Esophagus squamous epithelium (tissue), 4 donors: ENCODE measurements at regions not wholly inside any gene's neighbourhood (a gene's known extent, or its start where the extent isn't known, plus 50 kb on each side); places are given as distances from the start of the nearest gene placed in this dataset.

Experiments used
- POLR2A ChIP-seq, 4 donors: fragments of 450-650 bp; IDR thresholded peaks; one replicate each; pipeline ENCODE4 v1.6.1; 2017; ENCODE audit warnings: antibody characterized with exemption in 4 of 4, mild to moderate bottlenecking in 4 of 4, moderate library complexity in 3 of 4
- TF ChIP-seq, protein P1 (sequence below), 6 experiments: fragments of 450-650 bp in 4 of 6; fragments of 200-600 bp in 2 of 6; sonication (generic) in 2 of 6; IDR thresholded peaks; one replicate each; pipeline ENCODE4 v1.5.1; 2016 to 2019; ENCODE audit warnings: antibody characterized with exemption in 6 of 6, mild to moderate bottlenecking in 4 of 6, moderate library complexity in 4 of 6

DNA sequence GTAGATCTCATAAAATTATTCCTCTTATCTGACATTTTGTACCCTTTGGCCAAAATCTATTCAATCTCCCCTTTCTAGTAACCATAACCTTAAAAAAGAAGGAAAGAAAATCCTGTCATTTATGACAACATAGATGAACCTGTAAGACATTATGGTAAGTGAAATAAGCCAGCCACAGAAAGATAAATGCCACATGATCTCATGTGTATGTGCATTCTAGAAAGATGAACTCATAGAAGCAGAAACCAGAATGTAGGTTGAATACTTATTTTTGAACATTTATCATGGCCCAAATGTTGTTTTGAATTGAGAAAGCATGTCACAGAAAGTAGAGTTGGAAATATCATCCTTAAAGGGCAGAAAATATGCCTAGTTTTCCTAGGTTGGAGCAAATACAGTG lies 1053.6 kb downstream of the SLC6A15 start:
- no peak for TF ChIP-seq POLR2A (IDR thresholded peaks at IDR 0.05)
- TF ChIP-seq, protein P1, sequence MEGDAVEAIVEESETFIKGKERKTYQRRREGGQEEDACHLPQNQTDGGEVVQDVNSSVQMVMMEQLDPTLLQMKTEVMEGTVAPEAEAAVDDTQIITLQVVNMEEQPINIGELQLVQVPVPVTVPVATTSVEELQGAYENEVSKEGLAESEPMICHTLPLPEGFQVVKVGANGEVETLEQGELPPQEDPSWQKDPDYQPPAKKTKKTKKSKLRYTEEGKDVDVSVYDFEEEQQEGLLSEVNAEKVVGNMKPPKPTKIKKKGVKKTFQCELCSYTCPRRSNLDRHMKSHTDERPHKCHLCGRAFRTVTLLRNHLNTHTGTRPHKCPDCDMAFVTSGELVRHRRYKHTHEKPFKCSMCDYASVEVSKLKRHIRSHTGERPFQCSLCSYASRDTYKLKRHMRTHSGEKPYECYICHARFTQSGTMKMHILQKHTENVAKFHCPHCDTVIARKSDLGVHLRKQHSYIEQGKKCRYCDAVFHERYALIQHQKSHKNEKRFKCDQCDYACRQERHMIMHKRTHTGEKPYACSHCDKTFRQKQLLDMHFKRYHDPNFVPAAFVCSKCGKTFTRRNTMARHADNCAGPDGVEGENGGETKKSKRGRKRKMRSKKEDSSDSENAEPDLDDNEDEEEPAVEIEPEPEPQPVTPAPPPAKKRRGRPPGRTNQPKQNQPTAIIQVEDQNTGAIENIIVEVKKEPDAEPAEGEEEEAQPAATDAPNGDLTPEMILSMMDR (IDR thresholded peaks at IDR 0.05), result no peak
